ENCODE measurements at regions not wholly inside any gene's neighbourhood (a gene's known extent, or its start where the extent isn't known, plus 50 kb on each side); places are given as distances from the start of the nearest gene placed in this dataset.

GRCh38 chr7:15778191-15778590 is 91.7 kb upstream of the MEOX2 start:
- no peak overlapping the region for H3K27ac ChIP-seq
- no peak for TF ChIP-seq CTCF (IDR thresholded peaks at IDR 0.05; ENCODE audit: low read depth, low read length, missing control alignments)
- no peaks in the 10 kb centered on the region for H3K27me3 ChIP-seq (replicated peaks)
- DNase-seq = no peak
- in situ Hi-C loops (cut with HindIII; ENCODE audit: low pct_ligation_motif_present, low sequenced_read_pairs) = no loop called here
- no peaks in the 10 kb centered on the region for H3K36me3 ChIP-seq (replicated peaks)
- no peak overlapping the region for H3K4me3 ChIP-seq (ENCODE audit: low read depth, low read length)

GRCh38 chr7:15765753-15766152 is 79.3 kb upstream of the MEOX2 start:
- DNase-seq = no peak
- in situ Hi-C loops (cut with HindIII; ENCODE audit: low pct_ligation_motif_present, low sequenced_read_pairs) = no loop called here
- no peaks in the 10 kb centered on the region for H3K27me3 ChIP-seq (replicated peaks)
- TF ChIP-seq CTCF (IDR thresholded peaks at IDR 0.05; ENCODE audit: low read depth, low read length, missing control alignments) = no peak
- H3K36me3 ChIP-seq (replicated peaks) = no peaks in the 10 kb centered on the region
- H3K27ac ChIP-seq = no peak overlapping the region
- H3K4me3 ChIP-seq (ENCODE audit: low read depth, low read length) = no peak overlapping the region

- no peak for TF ChIP-seq CTCF (IDR thresholded peaks at IDR 0.05; ENCODE audit: low read depth, low read length, missing control alignments)
- H3K27me3 ChIP-seq (replicated peaks) = no peaks in the 10 kb centered on the region
- no peaks in the 10 kb centered on the region for H3K36me3 ChIP-seq (replicated peaks)
- H3K4me3 ChIP-seq (ENCODE audit: low read depth, low read length) = no peak overlapping the region
- DNase-seq = no peak
- in situ Hi-C loops (cut with HindIII; ENCODE audit: low pct_ligation_motif_present, low sequenced_read_pairs) = no loop called here
- H3K27ac ChIP-seq = no peak overlapping the region
Measured at GRCh38 chr7:15764851-15765382, 78.4 kb upstream of the MEOX2 start.

- no peaks in the 10 kb centered on the region for H3K36me3 ChIP-seq (replicated peaks)
- TF ChIP-seq CTCF (IDR thresholded peaks at IDR 0.05; ENCODE audit: low read depth, low read length, missing control alignments) = no peak
- in situ Hi-C loops (cut with HindIII; ENCODE audit: low pct_ligation_motif_present, low sequenced_read_pairs) = no loop called here
- no peaks in the 10 kb centered on the region for H3K27me3 ChIP-seq (replicated peaks)
- no peak overlapping the region for H3K4me3 ChIP-seq (ENCODE audit: low read depth, low read length)
- DNase-seq = no peak
- H3K27ac ChIP-seq = no peak overlapping the region
Measured at GRCh38 chr7:15764010-15764409, 77.5 kb upstream of the MEOX2 start.

- no peak overlapping the region for H3K4me3 ChIP-seq (ENCODE audit: low read depth, low read length)
- TF ChIP-seq CTCF (IDR thresholded peaks at IDR 0.05; ENCODE audit: low read depth, low read length, missing control alignments) = no peak
- no peak overlapping the region for H3K27ac ChIP-seq
- no peak for DNase-seq
- in situ Hi-C loops (cut with HindIII; ENCODE audit: low pct_ligation_motif_present, low sequenced_read_pairs) = no loop called here
- H3K27me3 ChIP-seq (replicated peaks) = no peaks in the 10 kb centered on the region
- no peaks in the 10 kb centered on the region for H3K36me3 ChIP-seq (replicated peaks)
Measured at GRCh38 chr7:15757041-15758000, 70.8 kb upstream of the MEOX2 start.
